Endothelial cell of umbilical vein (primary cell): ENCODE measurements at regions not wholly inside any gene's neighbourhood (a gene's known extent, or its start where the extent isn't known, plus 50 kb on each side); places are given as distances from the start of the nearest gene placed in this dataset.

ENCODE experiments used
- BruUV-seq: library from RNA; stranded (reverse); fragments of 400-500 nt; replicated peaks from 2 replicates; lab custom pipeline; 2021; lab: Mats Ljungman, UMichigan
- CTCF ChIA-PET: fragments of 300-600, 350-600 bp; sonication (Branson Sonifier 250); formaldehyde crosslinking; loops from one replicate; lab custom pipeline; 2021; ENCODE audit warnings: antibody characterized with exemption, inconsistent platforms; lab: Charles Lee
- POLR2A ChIA-PET: fragments of 300-600, 350-600 bp; sonication (Branson Sonifier 250); formaldehyde crosslinking; loops from one replicate; lab custom pipeline; 2021; ENCODE audit warnings: antibody characterized with exemption, inconsistent platforms; lab: Charles Lee
- DNase-seq: peaks from one replicate; pipeline ENCODE4 v3.0.0-alpha.2; 2011; ENCODE audit warnings: low read depth, low spot score
- FAIRE-seq: peaks from 2 replicates; lab custom pipeline; 2011; peaks lifted over from hg19 to GRCh38; lab: Jason Lieb, UNC
- H2AFZ ChIP-seq: 2 replicates; pipeline ENCODE4 v1.6.0; 2012; ENCODE audit warnings: low read depth, low read length, control low read depth, inconsistent platforms
- H3K27ac ChIP-seq: 2 replicates; pipeline ENCODE4 v1.5.1; 2011; ENCODE audit warnings: low read depth, mild to moderate bottlenecking, control low read depth, low read length, moderate library complexity; ENCODE audit not compliant: insufficient read depth
- H3K27me3 ChIP-seq, 2 experiments: 2 replicates each; pipeline versions ENCODE4 v1.6.0 to v1.6.1; 2011; ENCODE audit warnings: low read length in 2 of 2, mixed read lengths in 1 of 2; ENCODE audit not compliant: control insufficient read depth in 2 of 2, insufficient read depth in 2 of 2
- H3K36me3 ChIP-seq, 2 experiments: 2 replicates in 1 of 2; 3 replicates in 1 of 2; pipeline ENCODE4 v1.5.1; 2011; ENCODE audit warnings: low read length in 2 of 2, mild to moderate bottlenecking in 1 of 2, moderate library complexity in 1 of 2; ENCODE audit not compliant: control insufficient read depth in 2 of 2, insufficient read depth in 2 of 2; ENCODE audit errors: extremely low read depth in 1 of 2
- H3K4me1 ChIP-seq: 3 replicates; pipeline ENCODE4 v1.5.1; 2011; ENCODE audit warnings: mild to moderate bottlenecking, low read length; ENCODE audit not compliant: control insufficient read depth, insufficient read depth; ENCODE audit errors: extremely low read depth
- H3K4me2 ChIP-seq: 2 replicates; pipeline ENCODE4 v1.6.1; 2011; ENCODE audit warnings: low read length, control low read depth, mixed read lengths; ENCODE audit not compliant: insufficient read depth
- H3K4me3 ChIP-seq, 3 experiments: fragments of 200-600 bp in 1 of 3; sonication (generic), shearing (Covaris generic) in 1 of 3; replicated peaks in 1 of 3; 2 replicates each; pipeline ENCODE4 v1.5.1; 2011 to 2016; ENCODE audit warnings: control low read depth in 3 of 3, low read length in 3 of 3, mild to moderate bottlenecking in 2 of 3, inconsistent platforms in 1 of 3, low read depth in 1 of 3, moderate library complexity in 1 of 3; ENCODE audit not compliant: insufficient read depth in 1 of 3
- H3K79me2 ChIP-seq: 2 replicates; pipeline ENCODE4 v1.6.0; 2012; ENCODE audit warnings: low read length, inconsistent platforms; ENCODE audit not compliant: control insufficient read depth, insufficient read depth
- H3K9ac ChIP-seq: replicated peaks from 2 replicates; pipeline ENCODE3; 2011; ENCODE audit warnings: low read length, control low read depth; ENCODE audit not compliant: insufficient read depth; ENCODE audit errors: extremely low read depth
- H3K9me1 ChIP-seq: replicated peaks from 3 replicates; pipeline ENCODE4 v1.6.0; 2011; ENCODE audit warnings: mild to moderate bottlenecking, low read length; ENCODE audit not compliant: control insufficient read depth, insufficient read depth; ENCODE audit errors: extremely low read depth
- H3K9me3 ChIP-seq: replicated peaks from 2 replicates; pipeline ENCODE4 v1.5.1; 2012; ENCODE audit warnings: low read length, inconsistent platforms; ENCODE audit not compliant: control insufficient read depth, insufficient read depth
- H4K20me1 ChIP-seq: replicated peaks from 2 replicates; pipeline ENCODE3; 2011; ENCODE audit warnings: mild to moderate bottlenecking, low read length; ENCODE audit not compliant: control insufficient read depth, insufficient read depth; ENCODE audit errors: extremely low read depth
- CTCF ChIP-seq, 2 donors: IDR thresholded peaks; 1 replicate in 1 of 2; 2 replicates in 1 of 2; pipeline ENCODE4 v1.5.1; 2011; ENCODE audit warnings: low read length in 2 of 2, mild to moderate bottlenecking in 2 of 2, moderate library complexity in 2 of 2, control low read depth in 1 of 2, inconsistent platforms in 1 of 2, low read depth in 1 of 2; ENCODE audit not compliant: insufficient read depth in 1 of 2; ENCODE audit errors: extremely low read depth in 1 of 2
- EZH2 ChIP-seq: IDR thresholded peaks from 2 replicates; pipeline ENCODE4 v1.6.1; 2012; ENCODE audit warnings: borderline replicate concordance, low read depth, mild to moderate bottlenecking, moderate library complexity, low read length, inconsistent platforms; ENCODE audit not compliant: severe bottlenecking
- FOS ChIP-seq: IDR thresholded peaks from 2 replicates; pipeline ENCODE4 v1.6.1; 2011; ENCODE audit warnings: mild to moderate bottlenecking, low read length, moderate library complexity, borderline replicate concordance; ENCODE audit not compliant: insufficient read depth
- GATA2 ChIP-seq: IDR thresholded peaks from 2 replicates; pipeline ENCODE4 v1.7.0; 2011; ENCODE audit warnings: low read depth, mild to moderate bottlenecking, moderate library complexity, mixed read lengths, low read length; ENCODE audit not compliant: insufficient read length, insufficient read depth
- JUN ChIP-seq: IDR thresholded peaks from 2 replicates; pipeline ENCODE4 v1.6.1; 2011; ENCODE audit warnings: borderline replicate concordance, low read depth; ENCODE audit not compliant: insufficient read length, insufficient read depth
- MAX ChIP-seq: IDR thresholded peaks from 2 replicates; pipeline ENCODE4 v1.6.1; 2011; ENCODE audit not compliant: insufficient read depth, insufficient read length
- MYC ChIP-seq: IDR thresholded peaks from one replicate; pipeline ENCODE4 v1.6.1; 2011; ENCODE audit warnings: mild to moderate bottlenecking, low read depth, low read length
- POLR2A ChIP-seq: IDR thresholded peaks from 2 replicates; pipeline ENCODE4 v1.6.1; 2012; ENCODE audit warnings: low read depth, mild to moderate bottlenecking, control low read depth, low read length
- POLR2AphosphoS5 ChIP-seq: IDR thresholded peaks from 2 replicates; pipeline ENCODE4 v1.6.1; 2012; ENCODE audit warnings: low read depth, mild to moderate bottlenecking, control low read depth, low read length, moderate library complexity; ENCODE audit not compliant: insufficient read depth
- dilution Hi-C: fragments of 300-500 bp; cut with MboI; formaldehyde crosslinking; loops from one replicate; pipeline ENCODE4 v1.15.0; 2019; ENCODE audit warnings: low sequenced_read_pairs; ENCODE audit not compliant: extremely low pct_ligation_motif_present
- intact Hi-C: fragments of 100-400 bp; cut with micrococcal nuclease; formaldehyde crosslinking; loops from one replicate; pipeline ENCODE4 v1.10.0; 2022

- H3K9me1 ChIP-seq = no peaks in the 10 kb centered on the region
- FAIRE-seq (no peak), DNase-seq (no peak)
- no peak overlapping the region for H2AFZ ChIP-seq
- H3K4me3 ChIP-seq = no peak overlapping the region
- CTCF ChIA-PET = no interaction called here
- H3K4me2 ChIP-seq = no peak overlapping the region
- H3K36me3 ChIP-seq = no peaks in the 10 kb centered on the region
- BruUV-seq = no TSS peak
- POLR2A ChIA-PET = no interaction called here
- H3K27ac ChIP-seq = no peak overlapping the region
- dilution Hi-C loops = no loop called here
- no peaks in the 10 kb centered on the region for H3K4me1 ChIP-seq
- intact Hi-C loops = no loop called here
- H3K9ac ChIP-seq = no peak overlapping the region
- H3K27me3 ChIP-seq = no peaks in the 10 kb centered on the region
- H3K9me3 ChIP-seq = no peaks in the 10 kb centered on the region
- no peak for TF ChIP-seq FOS
- no peak for TF ChIP-seq MYC
- no peak for TF ChIP-seq POLR2AphosphoS5
- no peak for TF ChIP-seq JUN
- no peak for TF ChIP-seq CTCF (IDR thresholded peaks at IDR 0.05; ENCODE audit: extremely low read depth in 1 of 2, insufficient read depth in 1 of 2, low read depth in 1 of 2, low read length in 2 of 2)
- TF ChIP-seq GATA2 = no peak
- no peak for TF ChIP-seq MAX
- no peak for TF ChIP-seq POLR2A
- TF ChIP-seq EZH2 = no peak
- no peaks in the 10 kb centered on the region for H3K79me2 ChIP-seq
- H4K20me1 ChIP-seq = no peaks in the 10 kb centered on the region
These were observed 225.1 kb upstream of the MPPED2 start for GRCh38 chr11:30811226-30811755.
